Astrocyte of the spinal cord (primary cell): ENCODE measurements at regions not wholly inside any gene's neighbourhood (a gene's known extent, or its start where the extent isn't known, plus 50 kb on each side); places are given as distances from the start of the nearest gene placed in this dataset.

Experiments used
- DNase-seq: peaks from one replicate; pipeline ENCODE4 v3.0.0; 2011; ENCODE audit warnings: low read depth, low spot score
- H3K4me3 ChIP-seq: 2 replicates; pipeline ENCODE4 v1.5.1; 2011; ENCODE audit warnings: low read depth, mild to moderate bottlenecking, low read length, moderate library complexity
- CTCF ChIP-seq: IDR thresholded peaks from 2 replicates; pipeline ENCODE4 v1.5.1; 2012; ENCODE audit warnings: low read depth, mild to moderate bottlenecking, low read length, inconsistent platforms
- in situ Hi-C: cut with HindIII; loops from 2 replicates; pipeline ENCODE4 v1.10.0; 2017; ENCODE audit warnings: low sequenced_read_pairs

GRCh38 chr2:16290311-16291020, 350.1 kb downstream of the MYCN start:
- in situ Hi-C loops: no loop called here
- TF ChIP-seq CTCF: no peak

GRCh38 chr2:16288371-16289112, 348.2 kb downstream of the MYCN start:
- no peak overlapping the region for H3K4me3 ChIP-seq
- in situ Hi-C loops: no loop called here
- TF ChIP-seq CTCF: no peak
- no peak for DNase-seq

More at GRCh38 chr2:16290311-16291020, 350.1 kb downstream of the MYCN start:
- no peak overlapping the region for H3K4me3 ChIP-seq
- no peak for DNase-seq

GRCh38 chr2:16287831-16288230, 347.5 kb downstream of the MYCN start:
- in situ Hi-C loops: no loop called here
- DNase-seq: no peak
- TF ChIP-seq CTCF: no peak
- H3K4me3 ChIP-seq: no peak overlapping the region

- no peak for TF ChIP-seq CTCF
- H3K4me3 ChIP-seq: no peak overlapping the region
- no peak for DNase-seq
- in situ Hi-C loops: no loop called here
Measured at GRCh38 chr2:16287281-16287680, 346.9 kb downstream of the MYCN start.

- no peak overlapping the region for H3K4me3 ChIP-seq
- no peak for DNase-seq
- TF ChIP-seq CTCF: no peak
- in situ Hi-C loops: no loop called here
Measured at GRCh38 chr2:16285813-16286510, 345.6 kb downstream of the MYCN start.

GRCh38 chr2:16284941-16285625, 344.7 kb downstream of the MYCN start:
- TF ChIP-seq CTCF: no peak
- in situ Hi-C loops: no loop called here

More at GRCh38 chr2:16284941-16285625, 344.7 kb downstream of the MYCN start:
- DNase-seq: no peak
- H3K4me3 ChIP-seq: no peak overlapping the region
